ENCODE measurements at regions not wholly inside any gene's neighbourhood (a gene's known extent, or its start where the extent isn't known, plus 50 kb on each side); places are given as distances from the start of the nearest gene placed in this dataset.
"Not testable (repeated sequence)": the region's sequence is repeated elsewhere in the genome, so short reads cannot be mapped to it uniquely, and the experiment has no call there.

DNA sequence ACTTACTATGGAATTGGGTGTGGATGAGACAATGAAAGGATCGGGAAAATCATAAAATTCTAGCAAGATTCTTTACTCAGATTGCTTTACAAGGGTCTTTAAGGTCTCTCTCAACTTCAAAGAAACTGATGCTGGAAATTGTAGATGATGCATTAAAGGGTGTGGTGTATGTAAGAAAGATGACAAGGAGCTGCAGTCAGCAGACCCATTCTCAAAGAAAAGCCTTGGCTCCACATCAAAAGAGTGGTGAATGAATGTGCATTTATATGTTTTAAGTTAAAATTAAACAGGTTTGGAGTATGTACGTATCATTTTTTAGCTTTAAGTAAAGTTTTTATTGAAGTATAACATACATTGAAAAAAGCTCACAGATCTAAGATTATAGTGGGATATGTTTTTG is 194.5 kb downstream of the C12orf75 start:
- no peak for DNase-seq (ENCODE audit: low read depth)

DNA sequence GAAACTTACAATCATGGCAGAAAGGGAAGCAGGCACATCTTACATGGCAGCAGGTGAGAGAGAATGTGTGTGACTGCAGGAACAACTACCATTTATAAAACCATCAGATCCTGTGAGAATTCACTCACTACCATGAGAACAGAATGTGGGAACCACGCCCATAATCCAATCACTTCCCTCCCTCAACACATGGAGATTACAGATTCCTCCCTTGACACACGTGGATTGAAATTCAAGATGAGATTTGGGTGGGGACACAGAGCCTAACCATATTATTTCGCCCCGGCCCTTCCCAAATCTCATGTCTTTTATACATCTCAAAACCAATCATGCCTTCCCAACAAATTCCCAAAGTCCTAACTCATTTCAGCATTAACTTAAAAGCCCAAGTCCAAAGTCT is 203.6 kb downstream of the C12orf75 start:
- DNase-seq (ENCODE audit: low read depth), result no peak

DNA sequence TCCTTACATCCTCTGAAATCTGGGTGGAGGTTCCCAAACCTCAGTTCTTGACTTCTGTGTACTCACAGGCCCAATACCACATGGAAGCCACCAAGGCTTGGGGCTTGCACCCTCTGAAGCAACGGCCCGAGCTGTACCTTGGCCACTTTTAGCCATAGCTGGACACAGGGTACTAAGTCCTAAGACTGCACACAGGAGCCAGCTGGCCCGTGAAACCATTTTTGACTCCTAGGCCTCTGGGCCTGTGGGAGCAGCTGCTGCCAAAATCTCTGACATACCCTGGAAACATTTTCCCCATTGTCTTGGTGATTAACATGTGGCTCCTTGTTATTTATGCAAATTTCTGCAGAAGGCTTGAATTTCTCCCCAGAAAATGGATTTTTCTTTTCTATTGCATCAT is 204.5 kb downstream of the C12orf75 start:
- DNase-seq (ENCODE audit: low read depth), result not testable (repeated sequence)

DNA sequence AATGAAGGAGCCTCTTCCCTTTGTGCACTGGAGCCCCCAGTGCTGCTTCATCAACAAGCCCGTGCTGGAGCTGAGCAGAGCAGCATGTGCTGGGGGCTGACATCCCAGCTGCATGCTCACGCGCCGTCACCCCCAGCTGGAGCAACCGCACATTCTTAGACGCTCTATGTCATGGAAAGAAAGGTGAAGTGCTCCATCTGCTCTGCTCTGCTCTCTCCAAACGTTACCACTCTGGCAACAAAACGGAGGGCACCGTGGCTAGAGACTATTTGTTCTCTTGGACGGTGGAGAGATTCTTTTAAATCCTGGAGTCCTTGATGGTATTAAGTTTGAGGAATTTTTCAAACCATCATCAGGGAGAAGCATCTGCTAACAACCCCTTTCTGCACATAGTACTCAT is 208.4 kb downstream of the C12orf75 start:
- no peak for DNase-seq (ENCODE audit: low read depth)

DNA sequence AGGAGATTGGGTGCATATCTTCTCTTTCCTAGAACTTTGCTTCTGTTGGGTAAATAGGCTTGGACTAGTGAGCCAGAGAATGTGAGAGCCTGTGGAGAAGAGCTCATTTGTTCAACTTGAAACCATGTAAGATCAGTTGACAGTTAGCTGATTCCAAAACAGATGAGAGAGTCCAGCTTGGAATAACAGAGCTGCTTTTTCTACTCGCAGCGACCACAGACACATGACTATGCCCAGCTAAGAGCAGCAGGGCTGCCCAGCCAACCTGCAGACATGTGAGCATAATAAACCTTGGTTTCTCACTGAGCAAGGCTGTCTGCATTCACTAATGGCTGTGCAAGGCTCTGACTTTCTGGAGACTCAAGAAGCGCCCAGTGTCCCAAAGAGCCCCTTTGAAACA is 209.2 kb downstream of the C12orf75 start:
- no peak for DNase-seq (ENCODE audit: low read depth)

DNA sequence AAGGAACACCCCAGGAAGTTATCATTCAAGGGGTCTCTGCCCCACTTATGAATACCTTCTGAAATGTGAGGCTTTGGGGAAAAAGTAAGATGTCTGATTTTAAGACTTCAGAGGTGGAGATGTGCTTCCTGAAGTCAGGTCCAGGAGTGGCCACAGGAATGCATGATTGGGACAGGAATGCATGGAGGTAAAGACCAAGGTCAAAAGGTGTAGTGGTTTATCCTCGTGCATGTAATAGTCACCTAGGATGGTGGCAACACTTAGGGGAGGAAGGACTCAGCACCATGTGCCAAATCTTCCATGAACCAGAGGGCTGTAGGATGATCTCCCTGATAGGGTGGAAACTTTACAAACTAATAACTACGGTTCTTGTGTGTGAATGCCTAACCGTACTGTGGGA is 217.3 kb downstream of the C12orf75 start:
- no peak for DNase-seq (ENCODE audit: low read depth)

DNA sequence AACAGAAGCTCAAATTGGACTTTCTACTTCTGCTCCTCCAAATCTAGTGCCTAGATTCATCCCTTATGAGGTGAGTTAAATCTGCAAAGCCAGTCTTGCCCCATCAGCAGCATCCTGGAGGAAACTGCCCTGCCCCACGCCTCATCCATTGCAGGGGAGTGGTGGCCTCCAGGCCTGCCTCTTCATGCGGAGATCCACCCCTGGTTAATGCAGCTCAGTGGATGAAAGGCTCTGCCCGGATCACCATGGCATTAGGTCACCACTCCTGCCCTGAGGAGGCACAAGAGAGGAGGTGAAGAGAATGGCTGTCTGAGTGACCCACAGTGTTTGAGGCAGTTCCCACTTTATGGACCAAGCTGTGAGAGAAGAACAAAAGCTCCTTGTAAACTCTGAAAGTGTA is 218.1 kb downstream of the C12orf75 start:
- no peak for DNase-seq (ENCODE audit: low read depth)

DNA sequence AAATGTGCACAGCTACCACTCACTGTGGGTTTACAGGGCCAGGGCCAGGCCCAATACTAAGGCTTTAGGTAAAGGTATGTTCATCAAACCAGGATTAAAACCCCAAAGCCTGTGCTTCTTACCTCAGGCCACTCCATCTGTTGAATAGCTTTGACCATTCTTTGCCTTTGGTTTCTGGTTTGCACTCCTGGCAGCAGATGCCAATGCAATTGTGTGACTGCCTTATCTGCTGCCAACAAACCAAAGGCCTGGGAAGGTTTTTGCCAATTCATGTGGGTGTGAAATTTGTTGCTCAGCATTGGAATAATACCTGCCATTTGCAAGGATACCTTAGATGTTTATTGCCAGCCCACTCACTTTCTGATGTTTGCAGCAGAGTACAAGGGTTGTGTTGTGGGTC is 221.6 kb downstream of the C12orf75 start:
- no peak for DNase-seq (ENCODE audit: low read depth)

DNA sequence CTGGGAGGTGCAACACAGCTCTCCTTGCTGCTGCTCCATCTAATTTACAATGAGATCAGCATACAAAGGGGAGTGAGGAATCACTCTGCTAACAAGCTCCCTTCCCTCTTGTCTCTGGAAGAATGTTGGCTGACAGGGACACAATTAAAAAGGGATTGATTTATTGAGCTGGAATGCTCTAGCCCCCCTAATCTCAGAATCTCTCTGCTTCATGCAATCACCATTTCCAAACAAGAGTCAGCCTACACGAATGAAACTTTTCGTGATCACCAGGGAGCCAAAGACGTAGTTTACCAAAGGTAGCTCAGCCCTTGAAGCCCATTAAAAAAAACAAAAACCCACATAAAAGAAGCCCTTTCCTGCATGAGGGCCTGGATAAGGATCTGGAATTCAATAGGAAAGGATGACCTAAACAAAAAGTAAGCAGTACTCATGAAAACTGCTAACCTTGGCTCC is 223.8 kb downstream of the C12orf75 start:
- DNase-seq (ENCODE audit: low read depth), result no peak

DNA sequence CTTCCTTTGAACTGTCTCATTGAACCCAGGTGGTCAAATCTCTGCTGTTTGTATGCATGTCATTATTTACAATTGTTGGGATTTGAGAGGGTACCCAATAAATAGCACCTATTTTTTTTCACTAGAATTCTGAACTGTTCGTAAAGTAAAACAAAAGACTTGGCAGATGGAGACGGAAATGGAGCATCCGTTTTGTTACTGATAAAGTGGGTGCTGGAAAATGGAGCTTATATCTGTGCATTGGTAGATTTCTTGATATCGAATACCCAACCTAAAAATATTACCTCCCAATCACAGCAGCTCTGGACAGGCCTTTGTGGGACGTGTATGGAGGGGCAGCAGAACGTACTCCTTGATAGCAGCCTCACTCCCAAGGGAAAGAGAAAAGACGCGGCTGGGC is 224.4 kb downstream of the C12orf75 start:
- no peak for DNase-seq (ENCODE audit: low read depth)

DNA sequence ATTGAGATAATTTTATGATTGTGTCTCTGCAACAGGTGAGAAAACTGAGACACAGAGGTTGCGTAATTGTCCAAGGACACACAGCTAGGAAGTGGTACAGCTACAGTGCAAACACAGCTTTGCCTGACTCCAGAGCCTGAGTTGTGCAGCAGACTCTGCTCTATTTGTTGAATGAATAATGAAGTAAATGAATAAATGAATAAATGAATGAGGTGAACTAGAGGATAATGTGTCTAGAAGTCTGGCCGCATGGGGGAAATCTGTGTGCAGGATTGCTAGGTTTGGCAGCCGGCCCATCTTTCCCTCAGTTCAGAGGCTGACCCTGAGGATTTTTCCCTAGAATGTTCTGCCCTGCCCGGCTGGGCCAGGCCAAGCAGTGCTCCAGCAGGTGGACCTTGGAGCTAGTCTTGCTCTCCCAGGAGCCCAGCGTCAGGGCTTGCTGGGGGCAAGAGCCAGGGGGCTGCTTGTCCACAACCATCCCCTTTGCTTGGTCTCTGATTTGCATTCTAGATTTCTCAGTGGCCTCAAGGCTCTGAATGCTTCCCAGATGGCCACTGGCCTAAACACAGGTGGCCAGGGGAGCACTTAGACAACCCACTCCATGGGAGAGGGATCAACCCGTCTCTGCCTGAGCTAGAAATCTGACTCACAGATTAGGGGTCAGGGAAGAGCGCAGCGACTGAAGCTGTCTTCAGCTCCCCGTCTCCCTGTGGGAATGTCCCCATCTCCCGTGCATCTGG is 225.2 kb downstream of the C12orf75 start:
- no peak for DNase-seq (ENCODE audit: low read depth)

DNA sequence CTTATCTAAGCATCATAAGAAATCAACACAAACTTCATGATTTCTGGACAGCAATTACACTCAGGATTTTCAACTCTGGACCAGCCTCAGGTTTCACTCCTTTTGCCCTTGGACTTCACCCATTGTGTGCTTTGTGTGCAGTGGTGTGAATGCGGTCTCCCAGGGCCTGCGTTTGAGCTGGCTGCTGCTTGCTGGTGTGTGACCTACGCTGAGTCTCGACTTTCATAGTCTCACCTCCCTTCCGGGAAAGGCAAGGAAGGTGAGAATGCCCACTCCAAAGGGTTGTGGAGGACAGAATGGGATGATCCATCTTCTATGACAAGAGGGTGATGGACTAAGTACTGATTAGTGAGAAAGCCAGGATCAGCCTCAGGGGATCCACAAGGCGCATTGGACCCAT is 228.8 kb downstream of the C12orf75 start:
- DNase-seq (ENCODE audit: low read depth), result no peak

DNA sequence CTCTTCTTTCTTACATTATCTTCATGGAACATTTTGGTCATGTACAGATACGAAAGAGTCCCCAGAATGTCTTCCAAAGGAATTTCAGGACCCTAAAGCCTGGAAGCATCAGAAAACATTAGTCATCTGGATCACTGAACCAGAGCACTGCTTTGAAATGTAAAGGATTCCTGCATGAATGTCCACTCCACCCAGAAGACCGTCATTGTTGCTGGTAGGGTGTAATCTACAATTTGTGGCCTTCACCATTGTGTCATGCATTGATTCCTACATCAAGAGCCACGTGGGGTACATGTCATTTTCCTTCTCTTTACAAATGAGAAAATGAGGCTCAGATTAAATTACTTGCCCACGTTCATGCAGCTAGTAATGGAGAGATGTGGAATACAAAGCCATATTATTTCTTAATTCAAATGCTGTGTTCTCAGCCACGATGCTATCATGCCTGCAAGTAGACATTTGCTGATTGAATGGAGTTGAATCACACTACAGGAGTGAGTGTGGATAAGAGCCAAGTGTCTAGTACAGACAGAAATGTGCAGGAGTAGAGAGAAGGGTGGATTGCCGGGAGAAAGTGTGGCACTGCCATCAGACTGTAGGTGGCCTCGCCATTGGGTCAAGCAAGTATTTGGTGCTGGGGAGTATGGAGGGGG is 231.2 kb downstream of the C12orf75 start:
- no peak for DNase-seq (ENCODE audit: low read depth)

DNA sequence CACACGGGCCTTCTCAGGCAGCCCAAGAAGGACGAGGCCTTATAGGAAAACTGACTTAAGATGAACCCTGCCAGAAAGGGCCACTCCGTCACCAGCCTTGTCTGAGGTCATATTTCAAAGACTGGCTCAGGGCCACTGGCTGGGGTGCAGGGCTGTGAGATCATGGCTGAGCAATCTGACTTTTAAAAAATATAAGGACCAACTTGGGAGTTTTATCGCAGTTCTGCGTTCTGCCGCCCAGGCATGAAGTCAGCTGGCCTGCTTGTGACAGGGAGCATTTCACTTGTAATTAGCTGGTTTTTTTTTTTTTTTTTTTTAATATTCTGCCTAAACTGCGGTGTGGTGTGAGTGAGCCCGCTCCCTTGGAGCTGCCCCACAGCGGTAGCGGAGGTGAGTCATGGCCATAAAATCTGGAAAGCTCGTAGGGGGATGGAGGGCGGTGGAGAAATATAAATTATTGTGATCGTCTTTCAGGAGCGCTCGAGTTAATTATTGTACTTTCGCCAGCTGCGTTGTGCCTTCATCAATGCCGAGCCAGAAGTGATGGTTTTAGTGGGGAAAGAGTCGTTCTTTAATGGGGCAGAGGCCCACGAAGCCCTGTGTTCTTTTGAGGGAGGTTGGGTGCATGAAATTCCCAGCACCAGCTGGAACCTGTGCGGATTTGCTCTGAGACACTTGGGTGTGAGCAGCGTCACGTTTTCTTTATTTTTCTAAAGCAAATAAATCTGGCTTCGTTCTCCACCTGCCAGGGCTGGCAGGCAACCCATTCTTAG is 231.9 kb downstream of the C12orf75 start:
- DNase-seq (ENCODE audit: low read depth), result no peak

DNA sequence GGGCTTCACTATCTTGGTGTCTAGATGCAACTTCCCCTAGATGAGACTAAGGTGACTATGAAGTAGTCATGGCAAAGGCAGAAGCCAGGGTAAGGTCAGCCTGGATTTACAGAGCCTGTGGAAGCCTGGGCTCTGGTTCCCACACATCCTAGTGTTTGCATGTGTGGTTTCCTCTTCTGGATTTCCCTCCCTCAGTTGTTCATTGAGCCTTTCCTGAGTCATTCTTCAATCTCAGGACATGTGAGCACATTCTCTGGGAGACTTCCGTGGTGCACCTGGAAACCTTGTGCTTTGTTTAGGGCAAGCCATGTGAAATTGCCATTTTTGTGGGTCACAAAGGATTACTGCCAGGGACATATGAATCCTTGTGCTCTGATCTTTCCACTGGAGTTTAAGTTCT is 236.6 kb downstream of the C12orf75 start:
- no peak for DNase-seq (ENCODE audit: low read depth)

DNA sequence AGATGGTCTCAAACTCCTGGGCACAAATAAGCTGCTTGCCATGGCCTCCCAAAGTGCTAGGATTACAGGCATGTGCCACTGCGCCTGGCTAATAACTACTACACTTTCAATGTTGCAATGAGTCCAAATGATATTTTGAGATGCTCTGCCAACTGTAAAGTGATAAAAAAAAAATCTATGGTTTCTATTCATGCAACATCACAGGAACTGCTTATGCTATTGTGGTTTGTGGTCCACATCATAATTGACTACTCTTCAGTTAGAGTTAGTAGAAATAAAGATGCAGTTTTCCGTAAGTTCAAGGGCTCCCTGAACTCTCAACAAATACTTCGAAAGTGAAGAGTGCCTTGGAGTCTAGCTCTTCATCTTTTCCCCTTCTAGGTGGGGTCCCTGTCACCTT is 239.4 kb downstream of the C12orf75 start:
- no peak for DNase-seq (ENCODE audit: low read depth)

DNA sequence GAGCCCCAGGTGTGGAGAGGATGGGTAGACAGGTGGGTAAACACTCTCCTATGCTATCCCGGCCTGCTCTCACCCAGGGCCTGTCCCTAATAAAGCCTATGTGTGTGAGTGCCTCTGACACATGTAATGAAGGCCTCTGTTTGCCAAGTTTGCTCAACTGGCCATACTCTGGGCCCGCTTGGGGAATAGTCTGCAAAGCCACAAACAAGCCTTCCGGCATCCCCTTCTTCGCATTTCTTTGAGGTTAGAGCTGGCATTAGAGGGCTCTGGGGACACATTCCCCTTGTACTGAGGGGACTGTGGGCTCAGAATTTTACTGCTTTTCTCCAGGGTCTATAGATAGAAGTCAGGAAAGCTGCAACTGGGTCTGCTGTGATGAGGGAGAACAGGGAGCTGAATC is 240.5 kb downstream of the C12orf75 start:
- no peak for DNase-seq (ENCODE audit: low read depth)

DNA sequence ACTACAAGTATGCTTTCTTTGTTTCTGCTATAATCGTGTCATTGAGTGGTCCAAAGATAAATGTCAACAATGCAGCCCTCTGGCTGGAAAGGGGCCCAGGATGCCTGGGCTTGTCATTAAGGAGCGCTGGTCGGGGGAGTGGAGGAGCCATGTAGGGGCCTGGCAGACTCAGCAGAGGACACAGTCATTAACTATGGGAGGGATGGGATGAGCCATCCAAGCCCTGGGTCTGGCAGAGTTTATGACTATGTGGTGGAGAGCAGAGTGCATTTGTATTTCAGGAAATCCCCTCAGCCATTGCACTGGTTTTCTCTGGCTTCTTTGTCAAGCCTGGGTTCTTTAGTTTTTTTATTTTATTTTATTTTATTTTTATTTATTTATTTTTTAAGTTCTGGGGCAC is 243.1 kb downstream of the C12orf75 start:
- no peak for DNase-seq (ENCODE audit: low read depth)

DNA sequence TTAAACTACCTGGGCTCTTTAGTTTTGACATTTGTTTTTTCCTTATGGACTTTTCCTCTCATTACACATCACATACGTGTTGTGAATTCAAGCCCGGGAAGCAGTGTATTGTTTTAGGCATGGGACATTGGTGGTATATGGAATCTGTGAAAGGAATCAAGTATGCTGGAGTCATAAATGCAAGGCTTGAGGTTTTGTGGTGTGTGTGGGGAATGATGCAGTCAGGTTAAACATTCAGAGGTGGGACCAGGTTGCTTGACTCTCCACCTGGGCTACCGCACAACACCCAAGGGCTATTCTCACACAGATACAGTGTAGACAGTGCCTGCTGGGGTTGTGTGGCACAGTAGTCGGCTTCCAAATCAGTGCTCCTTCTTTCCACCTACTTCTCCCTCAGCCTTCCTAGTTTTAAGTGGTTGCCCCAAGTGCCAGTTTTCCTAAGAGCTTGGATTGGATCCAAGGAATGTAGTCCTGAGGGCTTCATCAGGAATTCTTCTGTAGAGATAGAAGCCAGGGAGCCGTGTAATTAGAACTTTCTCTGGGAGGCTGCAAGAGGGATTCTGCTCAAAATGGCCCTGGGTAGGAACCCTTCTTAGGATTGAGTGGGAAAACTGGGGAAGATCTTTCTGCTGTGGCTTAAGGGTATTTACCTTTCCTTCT is 243.7 kb downstream of the C12orf75 start:
- DNase-seq (ENCODE audit: low read depth), result no peak

DNA sequence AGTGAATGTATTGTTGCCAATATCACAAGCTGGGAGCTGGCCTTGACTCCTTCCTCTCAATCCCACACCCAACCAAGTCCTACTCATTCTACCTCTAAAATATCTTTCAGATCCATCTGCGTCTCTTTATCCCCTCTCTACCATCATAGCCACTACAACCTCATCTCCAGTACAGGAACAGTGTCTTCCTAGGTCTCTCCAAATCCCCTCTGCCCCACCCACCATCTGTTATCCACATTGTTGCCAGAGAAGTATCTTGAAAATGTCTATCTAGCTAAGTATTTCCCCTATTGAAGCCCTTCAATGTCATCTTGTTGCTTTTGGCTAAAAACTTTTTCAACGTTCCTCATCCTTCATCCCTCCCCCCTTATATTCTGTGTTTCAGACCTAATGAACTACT is 244.7 kb downstream of the C12orf75 start:
- DNase-seq (ENCODE audit: low read depth), result no peak

DNA sequence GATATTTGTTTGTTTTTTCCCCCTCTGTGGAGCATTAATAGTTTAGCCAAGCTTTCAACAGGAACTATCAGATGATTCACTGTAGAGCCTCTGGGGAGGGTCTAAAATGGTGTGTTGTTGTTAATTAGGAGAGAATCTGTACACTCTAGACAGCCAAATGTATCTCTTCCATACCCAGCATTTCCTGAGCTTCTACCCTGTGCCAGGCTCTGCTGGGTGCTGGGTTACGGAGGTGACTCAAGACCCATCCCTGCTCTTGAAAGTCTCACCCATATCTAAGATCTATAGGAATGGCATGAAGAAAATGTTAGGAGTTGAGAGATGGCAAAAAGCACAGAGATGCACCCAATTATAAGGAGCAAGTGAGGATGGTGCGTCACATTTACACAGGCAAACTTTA is 245.8 kb downstream of the C12orf75 start:
- no peak for DNase-seq (ENCODE audit: low read depth)

DNA sequence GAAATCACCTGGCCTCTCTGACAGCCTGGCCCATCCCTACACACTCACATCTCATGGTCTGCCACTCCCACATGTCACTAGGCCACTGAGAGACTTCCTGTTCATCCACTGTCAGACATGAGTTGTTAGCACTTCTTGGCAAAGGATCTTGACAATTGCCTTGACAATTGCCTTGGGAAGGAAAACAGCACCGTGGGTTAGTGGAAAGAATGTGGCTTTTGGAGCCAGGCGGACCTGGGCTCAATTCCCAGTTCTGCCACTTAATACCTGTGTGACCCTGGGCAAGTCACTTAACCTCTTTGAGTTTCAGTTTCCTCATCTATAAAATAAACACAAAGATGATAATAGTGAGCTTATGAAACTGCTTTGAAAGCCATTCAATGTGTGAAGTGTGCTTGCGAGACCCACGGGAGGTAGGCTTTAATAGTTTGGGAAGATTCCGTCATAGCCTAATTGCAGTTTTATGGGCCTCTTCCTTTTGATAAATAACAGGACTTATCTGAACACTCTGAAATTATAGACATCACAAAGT is 250.4 kb downstream of the C12orf75 start:
- DNase-seq (ENCODE audit: low read depth), result no peak
